HepG2 (cell line): ENCODE measurements at regions not wholly inside any gene's neighbourhood (a gene's known extent, or its start where the extent isn't known, plus 50 kb on each side); places are given as distances from the start of the nearest gene placed in this dataset.

Source experiments
- GABPB1 ChIP-seq: IDR thresholded peaks from 2 replicates; pipeline ENCODE4 v1.6.1; 2016; ENCODE audit warnings: mild to moderate bottlenecking, missing genetic modification reagents, moderate library complexity, missing compliant biosample characterization
- TARDBP ChIP-seq: sonication (generic); formaldehyde crosslinking; IDR thresholded peaks from 2 replicates; pipeline ENCODE4 v1.8.0; 2022; ENCODE audit warnings: mild to moderate bottlenecking, missing genetic modification reagents
- ZNF138 ChIP-seq: sonication (generic); formaldehyde crosslinking; IDR thresholded peaks from 2 replicates; pipeline ENCODE4 v1.5.0; 2020; ENCODE audit warnings: mild to moderate bottlenecking, low read depth, missing genetic modification reagents
- TF ChIP-seq, protein P1 (sequence below): sonication (generic); formaldehyde crosslinking; IDR thresholded peaks from 2 replicates; pipeline ENCODE4 v1.4.0; 2020; ENCODE audit warnings: missing genetic modification reagents

DNA sequence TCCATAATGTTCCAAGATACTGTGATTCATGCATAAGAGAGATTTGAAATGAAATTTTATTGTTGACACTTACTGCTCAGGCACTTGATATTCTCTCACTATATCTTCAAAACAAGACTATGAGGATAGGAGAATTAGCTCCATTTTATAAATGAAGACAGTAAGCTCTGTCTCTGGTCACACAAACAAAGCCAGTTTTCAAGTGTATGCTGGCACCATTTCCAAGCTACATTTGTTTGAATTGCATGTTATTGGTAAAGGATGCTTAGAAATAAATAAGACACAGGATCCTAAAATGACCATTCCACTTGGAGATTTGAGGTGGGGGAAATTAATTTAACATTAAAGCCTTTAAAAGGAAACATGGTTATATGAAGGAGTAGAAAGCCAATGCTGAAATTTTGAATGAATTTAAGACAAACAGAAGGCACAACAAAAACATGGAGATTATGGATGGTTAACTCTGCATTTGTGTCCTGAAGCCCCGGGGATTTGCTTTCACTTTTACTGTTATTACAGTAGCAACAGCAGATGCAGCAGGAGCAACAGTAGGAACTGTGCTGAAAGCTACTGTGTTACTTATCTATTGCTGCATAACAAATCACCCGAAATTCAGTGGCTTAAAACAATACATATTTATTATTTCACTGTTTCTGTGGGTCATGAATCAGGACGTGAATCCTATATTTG is 79.7 kb upstream of the ASTN2 start:
- TF ChIP-seq ZNF138 (CRISPR knock-in tag) = no peak
- TF ChIP-seq GABPB1 = no peak
- TF ChIP-seq, protein P1, sequence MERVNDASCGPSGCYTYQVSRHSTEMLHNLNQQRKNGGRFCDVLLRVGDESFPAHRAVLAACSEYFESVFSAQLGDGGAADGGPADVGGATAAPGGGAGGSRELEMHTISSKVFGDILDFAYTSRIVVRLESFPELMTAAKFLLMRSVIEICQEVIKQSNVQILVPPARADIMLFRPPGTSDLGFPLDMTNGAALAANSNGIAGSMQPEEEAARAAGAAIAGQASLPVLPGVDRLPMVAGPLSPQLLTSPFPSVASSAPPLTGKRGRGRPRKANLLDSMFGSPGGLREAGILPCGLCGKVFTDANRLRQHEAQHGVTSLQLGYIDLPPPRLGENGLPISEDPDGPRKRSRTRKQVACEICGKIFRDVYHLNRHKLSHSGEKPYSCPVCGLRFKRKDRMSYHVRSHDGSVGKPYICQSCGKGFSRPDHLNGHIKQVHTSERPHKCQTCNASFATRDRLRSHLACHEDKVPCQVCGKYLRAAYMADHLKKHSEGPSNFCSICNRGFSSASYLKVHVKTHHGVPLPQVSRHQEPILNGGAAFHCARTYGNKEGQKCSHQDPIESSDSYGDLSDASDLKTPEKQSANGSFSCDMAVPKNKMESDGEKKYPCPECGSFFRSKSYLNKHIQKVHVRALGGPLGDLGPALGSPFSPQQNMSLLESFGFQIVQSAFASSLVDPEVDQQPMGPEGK (CRISPR knock-in tag) = no peak
- no peak for TF ChIP-seq TARDBP (CRISPR knock-in tag)
